Activated naive CD4-positive, alpha-beta T cell treated with anti-CD3 and anti-CD28 coated beads, Interleukin-2, amount 50 U/mL, for 72 hours (primary cell): ENCODE measurements at regions not wholly inside any gene's neighbourhood (a gene's known extent, or its start where the extent isn't known, plus 50 kb on each side); places are given as distances from the start of the nearest gene placed in this dataset.

ENCODE experiments used
- ATAC-seq, 2 donors: fragments of 150-1000 bp; cut with Tn5 transposase; 2 replicates each; pipeline ENCODE4 v1.10.0; 2021; ENCODE audit warnings: mild to moderate bottlenecking in 2 of 2, moderate library complexity in 2 of 2
- DNase-seq, 2 donors: peaks; one replicate each; pipeline ENCODE4 v3.0.0; 2021 to 2022; ENCODE audit warnings: low spot score in 2 of 2
- H3K27ac Mint-ChIP-seq, 2 donors: one replicate each; pipeline ENCODE4 v1.8.0; 2022; ENCODE audit warnings: mild to moderate bottlenecking in 2 of 2, mixed read lengths in 2 of 2
- H3K36me3 Mint-ChIP-seq, 2 donors: one replicate each; pipeline ENCODE4 v1.8.0; 2022; ENCODE audit warnings: mixed read lengths in 2 of 2
- H3K9me3 Mint-ChIP-seq, 2 donors: one replicate each; pipeline ENCODE4 v1.8.0; 2022; ENCODE audit warnings: mixed read lengths in 2 of 2

- no peaks in the 10 kb centered on the region for H3K9me3 Mint-ChIP-seq
- no peak for ATAC-seq
- no peaks in the 10 kb centered on the region for H3K36me3 Mint-ChIP-seq
- H3K27ac Mint-ChIP-seq = no peak overlapping the region
- no peak for DNase-seq
Observed at GRCh38 chr4:123848606-123849005, 452.0 kb downstream of the SPRY1 start.

GRCh38 chr4:123849495-123849894 is 452.9 kb downstream of the SPRY1 start:
- no peak for DNase-seq
- H3K9me3 Mint-ChIP-seq = no peaks in the 10 kb centered on the region
- H3K36me3 Mint-ChIP-seq = no peaks in the 10 kb centered on the region
- ATAC-seq = no peak
- no peak overlapping the region for H3K27ac Mint-ChIP-seq

- Mint-ChIP-seq H3K36me3 (no peaks in the 10 kb centered on the region), H3K27ac (no peak overlapping the region), H3K9me3 (no peaks in the 10 kb centered on the region)
- DNase-seq (no peak), ATAC-seq (no peak)
Observed at GRCh38 chr4:123851521-123851920, 454.9 kb downstream of the SPRY1 start.

DNA sequence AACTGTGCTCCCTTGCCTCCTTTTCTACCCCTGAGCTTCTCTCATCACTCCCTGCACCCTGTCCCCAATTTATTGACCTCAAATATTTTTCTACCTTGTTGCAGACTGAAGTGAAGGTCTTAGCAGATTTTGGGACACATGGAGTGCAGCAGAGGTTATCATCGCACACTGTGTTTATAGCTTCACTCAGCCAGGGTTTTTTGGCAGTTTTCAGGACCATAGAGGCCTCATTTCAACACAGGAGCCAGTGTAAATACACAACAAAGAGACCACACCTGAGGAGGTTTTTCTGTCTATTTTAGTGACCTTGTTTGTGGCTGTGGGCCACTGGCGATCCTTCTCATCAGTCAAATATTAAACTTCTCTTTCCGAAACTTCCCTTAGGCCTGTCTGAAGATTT is 457.1 kb downstream of the SPRY1 start:
- no peak for ATAC-seq
- DNase-seq = no peak
- no peak overlapping the region for H3K27ac Mint-ChIP-seq
- no peaks in the 10 kb centered on the region for H3K36me3 Mint-ChIP-seq
- H3K9me3 Mint-ChIP-seq = no peaks in the 10 kb centered on the region

DNA sequence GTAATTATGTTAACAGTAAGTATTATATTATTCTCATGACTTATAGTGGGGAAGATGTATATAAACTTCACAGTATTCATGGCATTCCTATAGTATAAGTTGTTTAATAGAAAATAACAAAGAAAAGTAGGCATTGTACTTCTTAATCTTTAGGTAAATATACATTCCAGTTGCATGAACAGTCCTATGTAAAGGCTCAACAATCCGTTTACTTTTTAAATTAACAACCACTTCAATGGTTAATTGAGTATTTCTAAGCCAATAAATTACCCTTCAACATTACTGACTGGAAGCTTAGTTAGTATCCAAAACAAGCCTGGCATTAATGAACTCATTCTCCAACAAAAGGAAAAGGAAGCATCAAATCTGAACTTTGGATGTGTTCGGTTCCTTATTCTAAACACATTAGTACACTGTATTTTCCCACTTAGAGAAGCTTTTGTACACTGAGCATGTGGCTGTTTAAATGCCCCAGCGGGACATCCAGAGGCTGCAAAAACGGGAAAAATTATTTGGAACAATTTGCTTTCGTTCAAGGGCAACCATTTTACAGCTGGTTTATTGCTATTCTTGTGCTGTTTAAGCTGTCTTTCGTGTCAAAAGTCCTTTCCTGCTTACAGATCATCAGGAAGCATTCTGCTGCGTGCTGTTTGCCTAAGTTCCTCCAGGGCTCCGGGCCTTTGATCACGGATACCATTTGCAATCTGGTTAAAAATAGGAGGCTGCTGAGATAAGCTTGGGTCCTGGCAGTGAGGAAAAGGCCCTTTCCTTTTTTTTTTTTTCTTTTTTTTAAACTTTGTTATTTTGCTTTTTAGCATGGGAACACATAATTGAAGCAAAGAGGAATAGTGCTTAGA is 460.3 kb downstream of the SPRY1 start:
- Mint-ChIP-seq H3K9me3 (no peaks in the 10 kb centered on the region), H3K36me3 (no peaks in the 10 kb centered on the region), H3K27ac (no peak overlapping the region)
- DNase-seq (no peak), ATAC-seq (no peak)

GRCh38 chr4:123858465-123858864 is 461.9 kb downstream of the SPRY1 start:
- ATAC-seq (no peak), DNase-seq (no peak)
- H3K36me3 Mint-ChIP-seq = no peaks in the 10 kb centered on the region
- no peak overlapping the region for H3K27ac Mint-ChIP-seq
- no peaks in the 10 kb centered on the region for H3K9me3 Mint-ChIP-seq

GRCh38 chr4:123862812-123863211 is 466.2 kb downstream of the SPRY1 start:
- DNase-seq (no peak), ATAC-seq (no peak)
- Mint-ChIP-seq H3K9me3 (peaks cover 0 to 5% of the 10 kb centered on the region in 2 donors), H3K36me3 (no peaks in the 10 kb centered on the region), H3K27ac (no peak overlapping the region)

- DNase-seq (no peak), ATAC-seq (no peak)
- no peak overlapping the region for H3K27ac Mint-ChIP-seq
- peaks cover 3 to 5% of the 10 kb centered on the region in 2 donors for H3K9me3 Mint-ChIP-seq
- no peaks in the 10 kb centered on the region for H3K36me3 Mint-ChIP-seq
Observed at GRCh38 chr4:123866796-123867195, 470.2 kb downstream of the SPRY1 start.

- H3K36me3 Mint-ChIP-seq = no peaks in the 10 kb centered on the region
- ATAC-seq (no peak), DNase-seq (no peak)
- peaks cover 3 to 5% of the 10 kb centered on the region in 2 donors for H3K9me3 Mint-ChIP-seq
- no peak overlapping the region for H3K27ac Mint-ChIP-seq
Observed at GRCh38 chr4:123867910-123868587, 471.5 kb downstream of the SPRY1 start.

DNA sequence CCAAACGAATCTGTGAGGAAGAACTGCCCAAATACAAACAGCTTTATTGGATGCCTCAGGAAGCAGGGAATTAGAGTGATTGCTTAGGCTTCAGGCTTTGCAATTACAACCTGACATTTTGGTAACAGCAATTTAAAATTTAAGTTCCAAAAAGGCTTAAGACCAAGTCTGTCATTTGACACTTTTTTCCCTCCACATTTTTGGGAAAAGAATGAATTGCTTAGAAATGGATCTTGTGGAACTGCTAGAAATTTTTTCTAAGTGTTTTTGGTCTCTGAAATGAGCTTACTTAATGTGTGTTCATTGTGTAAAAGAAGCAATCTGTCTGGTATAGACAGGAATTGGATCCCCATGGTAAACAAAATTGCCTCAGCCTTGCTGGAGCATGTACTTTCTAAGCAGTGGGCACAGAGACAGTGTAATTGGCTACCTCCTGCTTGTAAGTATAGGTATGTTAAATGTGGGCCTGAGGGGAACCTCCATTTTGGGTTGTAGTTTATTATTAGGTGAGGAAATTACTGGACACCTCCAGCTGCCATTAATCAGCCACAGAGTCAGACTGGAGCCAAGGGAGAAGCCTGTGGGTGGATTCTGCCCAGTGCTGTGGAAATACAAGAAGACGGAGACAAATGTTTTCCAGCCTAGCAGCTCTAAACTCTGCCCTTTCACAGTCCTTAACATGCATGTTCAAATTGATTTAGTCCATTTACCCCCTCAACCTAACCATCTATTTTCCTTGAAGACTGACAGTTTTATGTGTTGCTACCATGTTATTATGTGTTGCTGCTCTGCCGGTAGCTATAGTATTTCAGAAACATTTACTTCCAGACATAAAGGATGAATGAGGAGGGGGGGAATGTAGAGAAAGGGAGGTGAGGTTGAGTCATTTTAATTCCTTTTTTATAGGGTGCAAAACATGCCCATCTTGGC is 473.0 kb downstream of the SPRY1 start:
- H3K9me3 Mint-ChIP-seq = peaks cover 3 to 5% of the 10 kb centered on the region in 2 donors
- no peak overlapping the region for H3K27ac Mint-ChIP-seq
- no peak for DNase-seq
- H3K36me3 Mint-ChIP-seq = no peaks in the 10 kb centered on the region
- no peak for ATAC-seq

GRCh38 chr4:123870216-123870876 is 473.8 kb downstream of the SPRY1 start:
- Mint-ChIP-seq H3K36me3 (no peaks in the 10 kb centered on the region), H3K27ac (no peak overlapping the region), H3K9me3 (peaks cover 3 to 5% of the 10 kb centered on the region in 2 donors)
- ATAC-seq (no peak), DNase-seq (no peak)

DNA sequence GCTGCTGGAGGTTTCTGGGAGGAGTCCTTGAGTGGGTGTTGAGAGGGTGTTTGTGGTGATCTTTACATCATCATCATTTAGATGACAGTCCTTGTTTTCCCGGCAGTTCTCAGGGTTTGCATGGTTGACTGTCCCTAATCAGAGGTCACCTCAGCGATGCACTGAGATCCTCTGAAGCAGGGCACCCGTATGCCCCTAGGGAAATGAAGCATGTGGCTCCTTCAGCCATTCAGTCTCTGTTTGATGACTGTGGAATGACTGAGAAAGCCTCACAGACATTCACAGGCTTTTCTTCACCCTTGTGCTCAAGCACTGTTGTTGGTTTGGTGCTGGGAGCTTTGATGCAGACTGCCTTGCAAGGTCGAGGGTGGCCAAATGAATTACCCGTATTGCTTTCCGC is 474.7 kb downstream of the SPRY1 start:
- Mint-ChIP-seq H3K9me3 (peaks cover 3 to 5% of the 10 kb centered on the region in 2 donors), H3K36me3 (no peaks in the 10 kb centered on the region), H3K27ac (no peak overlapping the region)
- ATAC-seq = no peak
- no peak for DNase-seq

DNA sequence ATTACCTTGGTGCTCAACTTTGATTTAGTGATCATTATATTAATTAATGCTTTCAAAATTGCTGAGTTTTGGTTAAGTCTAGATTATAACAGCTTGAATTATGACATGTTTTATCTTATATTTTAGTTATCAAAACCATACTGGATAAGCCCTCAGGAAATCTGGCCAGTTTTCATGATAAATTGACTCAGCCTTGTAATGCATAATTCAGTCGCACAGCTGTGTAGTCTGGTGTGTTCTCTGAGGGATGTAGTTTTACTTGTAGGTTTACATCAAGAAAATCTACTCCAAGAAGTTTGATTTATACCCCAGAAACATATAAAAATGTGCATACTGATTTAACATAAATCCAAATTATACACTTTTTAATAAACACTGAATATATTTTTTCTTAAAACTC is 477.5 kb downstream of the SPRY1 start:
- Mint-ChIP-seq H3K27ac (no peak overlapping the region), H3K36me3 (no peaks in the 10 kb centered on the region)

GRCh38 chr4:123876143-123876542 is 479.5 kb downstream of the SPRY1 start:
- no peak for ATAC-seq
- no peaks in the 10 kb centered on the region for H3K36me3 Mint-ChIP-seq
- DNase-seq = no peak
- H3K9me3 Mint-ChIP-seq = peaks cover 0 to 5% of the 10 kb centered on the region in 2 donors
- no peak overlapping the region for H3K27ac Mint-ChIP-seq

More for the DNA sequence above, 477.5 kb downstream of the SPRY1 start:
- ATAC-seq (no peak), DNase-seq (no peak)
- H3K9me3 Mint-ChIP-seq = peaks cover 0 to 5% of the 10 kb centered on the region in 2 donors

GRCh38 chr4:123876671-123877101 is 480.1 kb downstream of the SPRY1 start:
- no peak for ATAC-seq
- Mint-ChIP-seq H3K9me3 (peaks cover 0 to 5% of the 10 kb centered on the region in 2 donors), H3K27ac (no peak overlapping the region), H3K36me3 (no peaks in the 10 kb centered on the region)
- no peak for DNase-seq

GRCh38 chr4:123877551-123877950 is 481.0 kb downstream of the SPRY1 start:
- DNase-seq = no peak
- ATAC-seq = no peak
- H3K36me3 Mint-ChIP-seq = no peaks in the 10 kb centered on the region
- H3K27ac Mint-ChIP-seq = no peak overlapping the region
- H3K9me3 Mint-ChIP-seq = peaks cover 3 to 5% of the 10 kb centered on the region in 2 donors
